IMR-90 (cell line): ENCODE measurements at regions not wholly inside any gene's neighbourhood (a gene's known extent, or its start where the extent isn't known, plus 50 kb on each side); places are given as distances from the start of the nearest gene placed in this dataset.

ENCODE experiments used
- ATAC-seq: fragments of 200-7000 bp; cut with Tn5 transposase; 2 replicates; pipeline ENCODE4 v1.9.1; 2020; ENCODE audit warnings: low read depth, mild to moderate bottlenecking, moderate library complexity
- BruUV-seq: library from RNA; stranded (reverse); fragments of 400-500 nt; replicated peaks from 2 replicates; lab custom pipeline; 2021; lab: Mats Ljungman, UMichigan
- CTCF ChIA-PET: fragments of 300-600 bp; formaldehyde crosslinking; extraction: SDS; loops from one replicate; lab custom pipeline; 2021; ENCODE audit warnings: antibody characterized with exemption; lab: Yijun Ruan, JAX
- POLR2A ChIA-PET: fragments of 300-600 bp; sonication (Branson Sonifier 250); formaldehyde crosslinking; loops from one replicate; lab custom pipeline; 2022; ENCODE audit warnings: antibody characterized with exemption; ENCODE audit not compliant: unreplicated experiment; lab: Charles Lee
- DNase-seq: peaks from one replicate; pipeline ENCODE4 v3.0.0; 2013
- H2AFZ ChIP-seq: replicated peaks from 2 replicates; pipeline ENCODE3; 2013; ENCODE audit warnings: low read length, mild to moderate bottlenecking; ENCODE audit not compliant: poor library complexity
- H2AK5ac ChIP-seq: 2 replicates; pipeline ENCODE4 v1.6.1; 2013; ENCODE audit warnings: low read depth, low read length, inconsistent platforms
- H2AK9ac ChIP-seq: replicated peaks from 2 replicates; pipeline ENCODE3; 2013; ENCODE audit warnings: mild to moderate bottlenecking, low read depth, low read length, moderate library complexity; ENCODE audit not compliant: poor library complexity
- H2BK120ac ChIP-seq: 2 replicates; pipeline ENCODE4 v1.6.1; 2013; ENCODE audit warnings: low read depth, low read length, inconsistent platforms
- H2BK15ac ChIP-seq: 3 replicates; pipeline ENCODE4 v1.6.1; 2013; ENCODE audit warnings: low read depth, low read length, inconsistent platforms
- H2BK20ac ChIP-seq: 2 replicates; pipeline ENCODE4 v1.6.1; 2013; ENCODE audit warnings: low read depth, mild to moderate bottlenecking, inconsistent platforms, low read length, moderate library complexity
- H2BK5ac ChIP-seq: 2 replicates; pipeline ENCODE4 v1.6.1; 2013; ENCODE audit warnings: mild to moderate bottlenecking, low read depth, low read length, inconsistent platforms; ENCODE audit not compliant: poor library complexity, severe bottlenecking
- H3K14ac ChIP-seq: replicated peaks from 2 replicates; pipeline ENCODE4 v1.6.1; 2013; ENCODE audit warnings: low read depth, low read length, inconsistent platforms
- H3K18ac ChIP-seq: 2 replicates; pipeline ENCODE4 v1.6.1; 2013; ENCODE audit warnings: low read depth, low read length, control low read depth
- H3K23ac ChIP-seq: 2 replicates; pipeline ENCODE4 v1.6.1; 2013; ENCODE audit warnings: low read depth, low read length, inconsistent platforms
- H3K27ac ChIP-seq: 2 replicates; pipeline ENCODE4 v1.5.1; 2013; ENCODE audit warnings: mild to moderate bottlenecking, control low read depth, low read length; ENCODE audit not compliant: insufficient read depth
- H3K27me3 ChIP-seq: 2 replicates; pipeline ENCODE4 v1.6.1; 2013; ENCODE audit warnings: low read length; ENCODE audit not compliant: control insufficient read depth, insufficient read depth
- H3K36me3 ChIP-seq: 2 replicates; pipeline ENCODE4 v1.6.1; 2013; ENCODE audit warnings: low read length, mixed read lengths; ENCODE audit not compliant: control insufficient read depth, insufficient read depth
- H3K4ac ChIP-seq: 2 replicates; pipeline ENCODE4 v1.6.1; 2013; ENCODE audit warnings: low read depth, low read length, inconsistent platforms
- H3K4me1 ChIP-seq: 2 replicates; pipeline ENCODE4 v1.6.1; 2013; ENCODE audit warnings: low read length, mixed read lengths; ENCODE audit not compliant: control insufficient read depth, insufficient read depth
- H3K4me2 ChIP-seq: 2 replicates; pipeline ENCODE4 v1.6.1; 2013; ENCODE audit warnings: low read depth, mild to moderate bottlenecking, control low read depth, low read length, moderate library complexity
- H3K4me3 ChIP-seq: 2 replicates; pipeline ENCODE4 v1.5.1; 2013; ENCODE audit warnings: low read depth, mild to moderate bottlenecking, control low read depth, low read length, moderate library complexity; ENCODE audit not compliant: insufficient read depth
- H3K56ac ChIP-seq: 2 replicates; pipeline ENCODE4 v1.6.1; 2013; ENCODE audit warnings: low read length, inconsistent platforms; ENCODE audit not compliant: insufficient read depth; ENCODE audit errors: extremely low read depth
- H3K79me1 ChIP-seq, 2 experiments: 2 replicates each; pipeline ENCODE4 v1.6.1; 2013; ENCODE audit warnings: low read length in 2 of 2, inconsistent platforms in 1 of 2, low read depth in 1 of 2
- H3K9ac ChIP-seq: 2 replicates; pipeline ENCODE4 v1.6.1; 2013; ENCODE audit warnings: low read depth, low read length, control low read depth
- H3K9me1 ChIP-seq: 2 replicates; pipeline ENCODE4 v1.6.1; 2013; ENCODE audit warnings: low read length, inconsistent platforms; ENCODE audit not compliant: insufficient read depth
- H3K9me3 ChIP-seq: 2 replicates; pipeline ENCODE4 v1.6.1; 2013; ENCODE audit warnings: low read length; ENCODE audit not compliant: control insufficient read depth, insufficient read depth
- H4K20me1 ChIP-seq: 2 replicates; pipeline ENCODE4 v1.6.1; 2013; ENCODE audit warnings: low read length, inconsistent platforms; ENCODE audit not compliant: insufficient read depth
- H4K5ac ChIP-seq: 2 replicates; pipeline ENCODE4 v1.6.1; 2013; ENCODE audit warnings: mild to moderate bottlenecking, low read depth, low read length, control low read depth
- H4K8ac ChIP-seq, 2 experiments: 2 replicates each; pipeline ENCODE4 v1.6.1; 2013; ENCODE audit warnings: low read depth in 2 of 2, low read length in 2 of 2, control low read depth in 1 of 2, inconsistent platforms in 1 of 2
- H4K91ac ChIP-seq: 2 replicates; pipeline ENCODE4 v1.6.1; 2013; ENCODE audit warnings: low read depth, low read length, inconsistent platforms; ENCODE audit not compliant: insufficient read depth
- MXI1 ChIP-seq: IDR thresholded peaks from 2 replicates; pipeline ENCODE4 v1.6.1; 2012; ENCODE audit warnings: low read depth, mild to moderate bottlenecking, low read length, moderate library complexity, borderline replicate concordance
- RCOR1 ChIP-seq: IDR thresholded peaks from 2 replicates; pipeline ENCODE4 v1.6.1; 2012; ENCODE audit warnings: mild to moderate bottlenecking, low read length, improper control_type of control experiment; ENCODE audit not compliant: insufficient replicate concordance
- SMC3 ChIP-seq: fragments of 150-350 bp; IDR thresholded peaks from 2 replicates; pipeline ENCODE4 v1.6.1; 2016; ENCODE audit warnings: low read depth, mild to moderate bottlenecking, antibody characterized with exemption, low read length, moderate library complexity
- WGBS, 2 experiments: methylation state at CpG; one replicate each; pipeline versions ENCODE4 v1.1.5 to v1.1.7; 2013; ENCODE audit warnings: missing lambda C conversion rate in 2 of 2; ENCODE audit not compliant: insufficient read length in 1 of 2; ENCODE audit errors: extremely low coverage in 2 of 2; 5-methylcytosine and 5-hydroxymethylcytosine counted together
- dilution Hi-C: fragments of 300-500 bp; cut with HindIII; formaldehyde crosslinking; loops from one replicate; pipeline ENCODE4 v1.14.3; 2018; ENCODE audit warnings: low sequenced_read_pairs; ENCODE audit not compliant: unreplicated experiment
- in situ Hi-C: fragments of 300-500 bp; cut with MboI; formaldehyde crosslinking; loops from 3 replicates; pipeline ENCODE4 v1.14.3; 2019; ENCODE audit warnings: low sequenced_read_pairs, inconsistent platforms, mixed read lengths
- intact Hi-C: fragments of 100-400 bp; cut with micrococcal nuclease; formaldehyde crosslinking; loops from 2 replicates; pipeline ENCODE4 v1.10.0; 2022
- TF ChIP-seq, protein P1 (sequence below): fragments of 150-350 bp; IDR thresholded peaks from 2 replicates; pipeline ENCODE4 v1.6.1; 2017; ENCODE audit warnings: mild to moderate bottlenecking, antibody characterized with exemption, low read length, low read depth

- no peak overlapping the region for H2AK9ac ChIP-seq
- H3K27me3 ChIP-seq, result no peaks in the 10 kb centered on the region
- no peak overlapping the region for H4K91ac ChIP-seq
- no peak overlapping the region for H3K4ac ChIP-seq
- intact Hi-C loops, result no loop called here
- H3K23ac ChIP-seq, result no peak overlapping the region
- H2BK20ac ChIP-seq, result no peak overlapping the region
- WGBS, 2 experiments, result no CpG with 5 or more reads among the region's 1 CpG
- dilution Hi-C loops, result no loop called here
- H3K9me3 ChIP-seq, result no peaks in the 10 kb centered on the region
- POLR2A ChIA-PET, result no interaction called here
- DNase-seq, result no peak
- CTCF ChIA-PET, result no interaction called here
- no peak overlapping the region for H3K9ac ChIP-seq
- H3K18ac ChIP-seq, result no peak overlapping the region
- no peak overlapping the region for H2BK120ac ChIP-seq
- no peaks in the 10 kb centered on the region for H3K79me1 ChIP-seq
- no peak overlapping the region for H3K56ac ChIP-seq
- TF ChIP-seq, protein P1, sequence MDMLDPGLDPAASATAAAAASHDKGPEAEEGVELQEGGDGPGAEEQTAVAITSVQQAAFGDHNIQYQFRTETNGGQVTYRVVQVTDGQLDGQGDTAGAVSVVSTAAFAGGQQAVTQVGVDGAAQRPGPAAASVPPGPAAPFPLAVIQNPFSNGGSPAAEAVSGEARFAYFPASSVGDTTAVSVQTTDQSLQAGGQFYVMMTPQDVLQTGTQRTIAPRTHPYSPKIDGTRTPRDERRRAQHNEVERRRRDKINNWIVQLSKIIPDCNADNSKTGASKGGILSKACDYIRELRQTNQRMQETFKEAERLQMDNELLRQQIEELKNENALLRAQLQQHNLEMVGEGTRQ, result no peak
- TF ChIP-seq SMC3 (no peak), MXI1 (no peak), RCOR1 (no peak)
- no peak overlapping the region for H3K4me3 ChIP-seq
- H3K36me3 ChIP-seq, result no peaks in the 10 kb centered on the region
- H4K5ac ChIP-seq, result no peak overlapping the region
- ATAC-seq, result no peak
- no peak overlapping the region for H2BK5ac ChIP-seq
- no peak overlapping the region for H4K8ac ChIP-seq
- H3K4me2 ChIP-seq, result no peak overlapping the region
- H2AFZ ChIP-seq, result no peak overlapping the region
- BruUV-seq, result no TSS peak
- in situ Hi-C loops, result no loop called here
- peaks cover 2% of the 10 kb centered on the region for H3K4me1 ChIP-seq
- H2AK5ac ChIP-seq, result no peak overlapping the region
- no peak overlapping the region for H3K14ac ChIP-seq
- H3K9me1 ChIP-seq, result peaks cover 5% of the 10 kb centered on the region
- no peak overlapping the region for H3K27ac ChIP-seq
- no peaks in the 10 kb centered on the region for H4K20me1 ChIP-seq
- no peak overlapping the region for H2BK15ac ChIP-seq
Observed at GRCh38 chr6:121571455-121571854, 136.0 kb downstream of the GJA1 start.
